ENCODE measurements at regions not wholly inside any gene's neighbourhood (a gene's known extent, or its start where the extent isn't known, plus 50 kb on each side); places are given as distances from the start of the nearest gene placed in this dataset.

DNA sequence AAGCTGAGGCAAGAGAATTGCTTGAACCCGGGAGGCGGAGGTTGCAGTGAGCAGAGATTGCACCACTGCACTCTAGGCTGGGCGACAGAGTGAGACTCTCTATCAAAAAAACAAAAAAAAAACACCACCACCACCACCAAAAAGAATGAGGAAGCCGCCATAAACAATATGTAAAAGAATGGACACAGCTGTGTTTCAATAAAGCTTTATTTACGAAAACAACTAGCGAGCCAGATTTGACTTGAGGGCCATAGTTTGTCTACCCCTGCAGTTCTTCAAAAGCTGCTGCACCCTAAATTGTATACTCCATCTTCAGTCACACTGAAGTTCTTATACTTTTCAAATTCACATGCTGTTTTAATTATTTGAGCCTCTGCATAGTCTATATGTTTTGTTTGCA, 306.5 kb upstream of the KLF3 start:
- Histone ChIP-seq H3K27ac (ENCODE audit: low read depth, low read length) (no peak overlapping the region), H3F3A (ENCODE audit: insufficient read depth) (no peaks in the 10 kb centered on the region), H4K20me1 (ENCODE audit: low read depth, low read length) (no peaks in the 10 kb centered on the region), H3K9ac (ENCODE audit: low read length) (no peak overlapping the region), H3K9me3 (ENCODE audit: insufficient read depth, low read length) (no peaks in the 10 kb centered on the region), H3K79me2 (ENCODE audit: insufficient read depth, low read length) (no peaks in the 10 kb centered on the region), H3K36me3 (ENCODE audit: low read length) (no peaks in the 10 kb centered on the region), H3K9me2 (replicated peaks; ENCODE audit: insufficient read depth, low read length) (no peaks in the 10 kb centered on the region), H3K4me2 (ENCODE audit: low read depth, low read length, poor library complexity, severe bottlenecking) (no peak overlapping the region), H2AFZ (ENCODE audit: low read depth, low read length, severe bottlenecking) (no peak overlapping the region), H3K4me3 (ENCODE audit: insufficient read depth, low read length, poor library complexity, severe bottlenecking) (no peak overlapping the region), H3K27me3 (ENCODE audit: low read length) (no peaks in the 10 kb centered on the region)
- TF ChIP-seq, protein P1, sequence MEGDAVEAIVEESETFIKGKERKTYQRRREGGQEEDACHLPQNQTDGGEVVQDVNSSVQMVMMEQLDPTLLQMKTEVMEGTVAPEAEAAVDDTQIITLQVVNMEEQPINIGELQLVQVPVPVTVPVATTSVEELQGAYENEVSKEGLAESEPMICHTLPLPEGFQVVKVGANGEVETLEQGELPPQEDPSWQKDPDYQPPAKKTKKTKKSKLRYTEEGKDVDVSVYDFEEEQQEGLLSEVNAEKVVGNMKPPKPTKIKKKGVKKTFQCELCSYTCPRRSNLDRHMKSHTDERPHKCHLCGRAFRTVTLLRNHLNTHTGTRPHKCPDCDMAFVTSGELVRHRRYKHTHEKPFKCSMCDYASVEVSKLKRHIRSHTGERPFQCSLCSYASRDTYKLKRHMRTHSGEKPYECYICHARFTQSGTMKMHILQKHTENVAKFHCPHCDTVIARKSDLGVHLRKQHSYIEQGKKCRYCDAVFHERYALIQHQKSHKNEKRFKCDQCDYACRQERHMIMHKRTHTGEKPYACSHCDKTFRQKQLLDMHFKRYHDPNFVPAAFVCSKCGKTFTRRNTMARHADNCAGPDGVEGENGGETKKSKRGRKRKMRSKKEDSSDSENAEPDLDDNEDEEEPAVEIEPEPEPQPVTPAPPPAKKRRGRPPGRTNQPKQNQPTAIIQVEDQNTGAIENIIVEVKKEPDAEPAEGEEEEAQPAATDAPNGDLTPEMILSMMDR (IDR thresholded peaks at IDR 0.05; ENCODE audit: insufficient read depth, low read length, poor library complexity, severe bottlenecking), result no peak
- TF ChIP-seq EZH2phosphoT487 (conservative IDR thresholded peaks at IDR 0.05; ENCODE audit: low read length), result no peak

DNA sequence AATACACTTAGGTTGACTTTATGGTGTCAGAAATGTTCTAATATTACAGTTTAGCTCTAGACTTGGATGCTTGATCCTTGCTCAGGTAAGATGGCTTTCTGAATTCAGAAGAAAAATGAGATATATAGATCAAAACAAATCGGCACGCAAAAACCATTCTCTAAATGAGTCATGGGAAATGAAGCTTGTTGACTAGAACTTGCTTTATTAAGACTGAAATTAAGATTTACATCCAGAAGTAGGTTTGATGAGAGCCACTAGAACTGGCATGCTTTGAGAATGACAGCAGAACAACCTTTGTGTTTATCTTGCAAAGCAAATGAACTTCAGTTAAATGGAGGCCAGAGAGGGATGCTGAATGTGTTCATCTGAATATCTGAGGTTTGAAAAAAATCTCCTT, 304.9 kb upstream of the KLF3 start:
- no peak for TF ChIP-seq EZH2phosphoT487 (conservative IDR thresholded peaks at IDR 0.05; ENCODE audit: low read length)
- TF ChIP-seq, protein P1 (IDR thresholded peaks at IDR 0.05; ENCODE audit: insufficient read depth, low read length, poor library complexity, severe bottlenecking), result no peak

DNA sequence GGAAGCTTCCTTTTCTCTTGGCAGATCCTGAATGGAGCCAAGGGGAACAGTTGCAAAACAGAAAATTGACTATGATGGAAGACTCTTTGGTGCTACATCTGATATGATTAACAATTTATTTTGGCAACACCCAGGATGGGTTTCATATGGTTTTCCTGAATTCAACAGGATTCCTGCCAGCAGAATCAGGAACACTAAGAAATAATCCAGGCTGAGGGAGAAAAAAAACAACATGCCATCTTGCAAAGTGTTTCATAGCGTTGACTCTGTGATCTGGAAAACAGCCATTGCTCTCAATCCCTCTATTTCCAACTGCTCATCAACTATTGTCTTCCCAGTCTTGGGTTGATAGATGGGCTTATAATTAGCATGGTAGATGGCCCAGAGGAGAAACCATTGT, 303.8 kb upstream of the KLF3 start:
- H3K79me2 ChIP-seq (ENCODE audit: insufficient read depth, low read length), result no peaks in the 10 kb centered on the region
- no peak overlapping the region for H3K27ac ChIP-seq (ENCODE audit: low read depth, low read length)
- no peaks in the 10 kb centered on the region for H3F3A ChIP-seq (ENCODE audit: insufficient read depth)
- no peaks in the 10 kb centered on the region for H3K9me2 ChIP-seq (replicated peaks; ENCODE audit: insufficient read depth, low read length)
- H2AFZ ChIP-seq (ENCODE audit: low read depth, low read length, severe bottlenecking), result no peak overlapping the region
- H3K27me3 ChIP-seq (ENCODE audit: low read length), result no peaks in the 10 kb centered on the region
- TF ChIP-seq, protein P1 (IDR thresholded peaks at IDR 0.05; ENCODE audit: insufficient read depth, low read length, poor library complexity, severe bottlenecking), result no peak
- TF ChIP-seq EZH2phosphoT487 (conservative IDR thresholded peaks at IDR 0.05; ENCODE audit: low read length), result no peak
- H3K4me3 ChIP-seq (ENCODE audit: insufficient read depth, low read length, poor library complexity, severe bottlenecking), result no peak overlapping the region
- no peak overlapping the region for H3K9ac ChIP-seq (ENCODE audit: low read length)
- H4K20me1 ChIP-seq (ENCODE audit: low read depth, low read length), result no peaks in the 10 kb centered on the region
- no peak overlapping the region for H3K4me2 ChIP-seq (ENCODE audit: low read depth, low read length, poor library complexity, severe bottlenecking)
- no peaks in the 10 kb centered on the region for H3K36me3 ChIP-seq (ENCODE audit: low read length)
- H3K9me3 ChIP-seq (ENCODE audit: insufficient read depth, low read length), result no peaks in the 10 kb centered on the region

More for the DNA sequence above, 304.9 kb upstream of the KLF3 start:
- no peaks in the 10 kb centered on the region for H3K27me3 ChIP-seq (ENCODE audit: low read length)
- no peaks in the 10 kb centered on the region for H3K79me2 ChIP-seq (ENCODE audit: insufficient read depth, low read length)
- H2AFZ ChIP-seq (ENCODE audit: low read depth, low read length, severe bottlenecking), result no peak overlapping the region
- no peak overlapping the region for H3K27ac ChIP-seq (ENCODE audit: low read depth, low read length)
- no peaks in the 10 kb centered on the region for H3K9me2 ChIP-seq (replicated peaks; ENCODE audit: insufficient read depth, low read length)
- H3K9ac ChIP-seq (ENCODE audit: low read length), result no peak overlapping the region
- no peaks in the 10 kb centered on the region for H3K9me3 ChIP-seq (ENCODE audit: insufficient read depth, low read length)
- H4K20me1 ChIP-seq (ENCODE audit: low read depth, low read length), result no peaks in the 10 kb centered on the region
- H3K36me3 ChIP-seq (ENCODE audit: low read length), result no peaks in the 10 kb centered on the region
- H3F3A ChIP-seq (ENCODE audit: insufficient read depth), result no peaks in the 10 kb centered on the region
- no peak overlapping the region for H3K4me3 ChIP-seq (ENCODE audit: insufficient read depth, low read length, poor library complexity, severe bottlenecking)
- H3K4me2 ChIP-seq (ENCODE audit: low read depth, low read length, poor library complexity, severe bottlenecking), result no peak overlapping the region

All from SU-DHL-6 (cell line).